Adrenal gland (tissue), 5 donors: ENCODE measurements at regions not wholly inside any gene's neighbourhood (a gene's known extent, or its start where the extent isn't known, plus 50 kb on each side); places are given as distances from the start of the nearest gene placed in this dataset.

Source experiments
- POLR2A ChIP-seq, 2 donors: fragments of 450-650 bp; IDR thresholded peaks; one replicate each; pipeline ENCODE4 v1.6.1; 2017; ENCODE audit warnings: antibody characterized with exemption in 2 of 2, mild to moderate bottlenecking in 2 of 2, moderate library complexity in 1 of 2
- TF ChIP-seq, protein P1 (sequence below), 6 experiments: fragments of 450-650 bp in 4 of 6; fragments of 200-600 bp in 2 of 6; sonication (generic) in 1 of 6; IDR thresholded peaks; 1 replicate in 5 of 6; 2 replicates in 1 of 6; pipeline versions ENCODE4 v1.5.1 to v1.8.0; 2016 to 2021; ENCODE audit warnings: antibody characterized with exemption in 6 of 6, mild to moderate bottlenecking in 2 of 6, moderate library complexity in 1 of 6
- donor health status: DM: no; HTN: no; CAD: no.

DNA sequence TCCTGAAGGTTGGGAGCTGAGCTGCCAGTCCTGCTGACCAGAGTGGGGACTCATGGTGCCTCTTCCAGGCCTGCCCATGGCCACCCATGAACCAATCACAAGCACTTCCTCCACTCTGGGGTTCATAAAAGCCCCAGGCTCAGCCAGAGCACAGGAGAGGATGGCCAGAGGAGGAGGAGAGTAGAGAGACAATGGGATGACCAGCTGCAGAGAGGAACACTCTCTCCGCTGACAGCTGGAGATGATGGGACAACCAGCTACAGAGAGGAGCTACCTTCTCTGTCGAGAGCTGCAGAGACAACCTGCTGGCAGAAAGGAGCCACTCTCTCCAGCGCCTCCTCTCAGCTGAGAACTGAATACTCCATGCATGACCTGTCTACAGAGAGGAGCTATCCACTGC is 886.1 kb downstream of the BCL11B start:
- TF ChIP-seq, protein P1, sequence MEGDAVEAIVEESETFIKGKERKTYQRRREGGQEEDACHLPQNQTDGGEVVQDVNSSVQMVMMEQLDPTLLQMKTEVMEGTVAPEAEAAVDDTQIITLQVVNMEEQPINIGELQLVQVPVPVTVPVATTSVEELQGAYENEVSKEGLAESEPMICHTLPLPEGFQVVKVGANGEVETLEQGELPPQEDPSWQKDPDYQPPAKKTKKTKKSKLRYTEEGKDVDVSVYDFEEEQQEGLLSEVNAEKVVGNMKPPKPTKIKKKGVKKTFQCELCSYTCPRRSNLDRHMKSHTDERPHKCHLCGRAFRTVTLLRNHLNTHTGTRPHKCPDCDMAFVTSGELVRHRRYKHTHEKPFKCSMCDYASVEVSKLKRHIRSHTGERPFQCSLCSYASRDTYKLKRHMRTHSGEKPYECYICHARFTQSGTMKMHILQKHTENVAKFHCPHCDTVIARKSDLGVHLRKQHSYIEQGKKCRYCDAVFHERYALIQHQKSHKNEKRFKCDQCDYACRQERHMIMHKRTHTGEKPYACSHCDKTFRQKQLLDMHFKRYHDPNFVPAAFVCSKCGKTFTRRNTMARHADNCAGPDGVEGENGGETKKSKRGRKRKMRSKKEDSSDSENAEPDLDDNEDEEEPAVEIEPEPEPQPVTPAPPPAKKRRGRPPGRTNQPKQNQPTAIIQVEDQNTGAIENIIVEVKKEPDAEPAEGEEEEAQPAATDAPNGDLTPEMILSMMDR (IDR thresholded peaks at IDR 0.05), result no peak
- TF ChIP-seq POLR2A (IDR thresholded peaks at IDR 0.05), result no peak
